HG03175 (cell line): ENCODE measurements at regions not wholly inside any gene's neighbourhood (a gene's known extent, or its start where the extent isn't known, plus 50 kb on each side); places are given as distances from the start of the nearest gene placed in this dataset.

Experiments
- ATAC-seq: cut with Tn5 transposase; IDR thresholded peaks from one replicate; pipeline ENCODE4 v1.9.1; 2021; ENCODE audit warnings: mild to moderate bottlenecking, moderate library complexity; ENCODE audit not compliant: unreplicated experiment

GRCh38 chr4:156656896-156657295 is 314.7 kb downstream of the PDGFC start:
- ATAC-seq, result no peak

GRCh38 chr4:156654410-156654809 is 317.2 kb downstream of the PDGFC start:
- ATAC-seq, result no peak

GRCh38 chr4:156643826-156644225 is 327.8 kb downstream of the PDGFC start:
- no peak for ATAC-seq

- ATAC-seq, result no peak
These were observed 329.4 kb downstream of the PDGFC start for GRCh38 chr4:156642161-156642560.

- ATAC-seq, result no peak
These were observed 332.5 kb downstream of the PDGFC start for GRCh38 chr4:156638925-156639605.

- no peak for ATAC-seq
These were observed 333.3 kb downstream of the PDGFC start for GRCh38 chr4:156638334-156638733.

GRCh38 chr4:156636381-156636780 is 335.2 kb downstream of the PDGFC start:
- ATAC-seq, result no peak

- no peak for ATAC-seq
These were observed 336.5 kb downstream of the PDGFC start for GRCh38 chr4:156635051-156635450.

- ATAC-seq, result no peak
These were observed 337.0 kb downstream of the PDGFC start for GRCh38 chr4:156634612-156635011.

GRCh38 chr4:156633847-156634246 is 337.8 kb downstream of the PDGFC start:
- ATAC-seq, result no peak

- ATAC-seq, result no peak
These were observed 342.7 kb downstream of the PDGFC start for GRCh38 chr4:156628858-156629257.

- no peak for ATAC-seq
These were observed 348.2 kb downstream of the PDGFC start for GRCh38 chr4:156623376-156623775.

GRCh38 chr4:156620786-156621185 is 350.8 kb downstream of the PDGFC start:
- ATAC-seq, result no peak

- ATAC-seq, result no peak
These were observed 352.3 kb downstream of the PDGFC start for GRCh38 chr4:156619154-156619934.

GRCh38 chr4:156615066-156615531 is 356.5 kb downstream of the PDGFC start:
- ATAC-seq, result no peak

GRCh38 chr4:156614536-156614935 is 357.1 kb downstream of the PDGFC start:
- ATAC-seq, result no peak

- no peak for ATAC-seq
These were observed 362.2 kb downstream of the PDGFC start for GRCh38 chr4:156609421-156609820.

GRCh38 chr4:156608651-156609050 is 362.9 kb downstream of the PDGFC start:
- ATAC-seq, result no peak

GRCh38 chr4:156607478-156607857 is 364.1 kb downstream of the PDGFC start:
- no peak for ATAC-seq

GRCh38 chr4:156606554-156607477 is 364.8 kb downstream of the PDGFC start:
- no peak for ATAC-seq

- no peak for ATAC-seq
These were observed 373.4 kb downstream of the PDGFC start for GRCh38 chr4:156598138-156598681.
